Vagina (tissue), 2 donors: ENCODE measurements at regions not wholly inside any gene's neighbourhood (a gene's known extent, or its start where the extent isn't known, plus 50 kb on each side); places are given as distances from the start of the nearest gene placed in this dataset.

Experiments
- DNase-seq, 2 donors: peaks; one replicate each; pipeline ENCODE4 v3.0.0-alpha.2; 2017; ENCODE audit errors: extremely low spot score in 2 of 2
- H3K27ac ChIP-seq: fragments of 200-600 bp; sonication (generic); one replicate; pipeline ENCODE4 v1.5.1; 2019
- H3K27me3 ChIP-seq: fragments of 200-600 bp; sonication (generic); one replicate; pipeline ENCODE4 v1.5.1; 2019
- H3K36me3 ChIP-seq, 2 donors: fragments of 200-600 bp; sonication (generic); one replicate each; pipeline ENCODE4 v1.5.1; 2017 to 2019
- H3K4me1 ChIP-seq: fragments of 200-600 bp; sonication (generic); one replicate; pipeline ENCODE4 v1.5.1; 2019
- H3K4me3 ChIP-seq, 2 donors: fragments of 200-600 bp; sonication (generic); 1 replicate in 1 of 2; 2 replicates in 1 of 2; pipeline ENCODE4 v1.5.1; 2016 to 2019
- H3K9me3 ChIP-seq: fragments of 200-600 bp; sonication (generic); one replicate; pipeline ENCODE4 v1.5.1; 2019
- CTCF ChIP-seq, 3 experiments: fragments of 450-650 bp in 2 of 3; fragments of 200-600 bp in 1 of 3; sonication (generic) in 1 of 3; IDR thresholded peaks; one replicate each; pipeline ENCODE4 v1.5.1; 2017 to 2019; ENCODE audit warnings: antibody characterized with exemption in 3 of 3, mild to moderate bottlenecking in 2 of 3, moderate library complexity in 2 of 3
- POLR2A ChIP-seq, 2 donors: fragments of 450-650 bp; IDR thresholded peaks; one replicate each; pipeline ENCODE4 v1.6.1; 2017; ENCODE audit warnings: antibody characterized with exemption in 2 of 2, mild to moderate bottlenecking in 2 of 2, moderate library complexity in 2 of 2
- POLR2AphosphoS5 ChIP-seq, 2 donors: sonication (generic); formaldehyde crosslinking; IDR thresholded peaks; one replicate each; pipeline ENCODE4 v1.9.0; 2017; ENCODE audit warnings: antibody characterized with exemption in 2 of 2, mild to moderate bottlenecking in 2 of 2, low read depth in 1 of 2; ENCODE audit not compliant: insufficient read depth in 1 of 2
- intact Hi-C: fragments of 100-400 bp; cut with DNase I; formaldehyde crosslinking; loops from one replicate; pipeline ENCODE4 v1.15.1; 2023

GRCh38 chr2:236895497-236895896 is 190.2 kb upstream of the COPS8 start:
- intact Hi-C loops = no loop called here
- H3K4me3 ChIP-seq = no peak overlapping the region
- H3K36me3 ChIP-seq = no peaks in the 10 kb centered on the region

GRCh38 chr2:236896688-236897087 is 189.0 kb upstream of the COPS8 start:
- intact Hi-C loops = no loop called here

More at GRCh38 chr2:236895497-236895896, 190.2 kb upstream of the COPS8 start:
- Histone ChIP-seq H3K27me3 (no peaks in the 10 kb centered on the region), H3K27ac (no peak overlapping the region), H3K9me3 (no peaks in the 10 kb centered on the region), H3K4me1 (no peaks in the 10 kb centered on the region)
- TF ChIP-seq CTCF (IDR thresholded peaks at IDR 0.05) (no peak), POLR2AphosphoS5 (IDR thresholded peaks at IDR 0.05; ENCODE audit: insufficient read depth in 1 of 2, low read depth in 1 of 2) (no peak), POLR2A (IDR thresholded peaks at IDR 0.05) (no peak)
- DNase-seq = no peak

GRCh38 chr2:236899146-236899545 is 186.5 kb upstream of the COPS8 start:
- intact Hi-C loops = no loop called here

More at GRCh38 chr2:236896688-236897087, 189.0 kb upstream of the COPS8 start:
- H3K9me3 ChIP-seq = no peaks in the 10 kb centered on the region
- no peak overlapping the region for H3K27ac ChIP-seq
- no peak overlapping the region for H3K4me3 ChIP-seq
- no peaks in the 10 kb centered on the region for H3K36me3 ChIP-seq
- no peaks in the 10 kb centered on the region for H3K4me1 ChIP-seq
- DNase-seq = no peak
- H3K27me3 ChIP-seq = no peaks in the 10 kb centered on the region
- TF ChIP-seq CTCF (IDR thresholded peaks at IDR 0.05) (no peak), POLR2A (IDR thresholded peaks at IDR 0.05) (no peak), POLR2AphosphoS5 (IDR thresholded peaks at IDR 0.05; ENCODE audit: insufficient read depth in 1 of 2, low read depth in 1 of 2) (no peak)

DNA sequence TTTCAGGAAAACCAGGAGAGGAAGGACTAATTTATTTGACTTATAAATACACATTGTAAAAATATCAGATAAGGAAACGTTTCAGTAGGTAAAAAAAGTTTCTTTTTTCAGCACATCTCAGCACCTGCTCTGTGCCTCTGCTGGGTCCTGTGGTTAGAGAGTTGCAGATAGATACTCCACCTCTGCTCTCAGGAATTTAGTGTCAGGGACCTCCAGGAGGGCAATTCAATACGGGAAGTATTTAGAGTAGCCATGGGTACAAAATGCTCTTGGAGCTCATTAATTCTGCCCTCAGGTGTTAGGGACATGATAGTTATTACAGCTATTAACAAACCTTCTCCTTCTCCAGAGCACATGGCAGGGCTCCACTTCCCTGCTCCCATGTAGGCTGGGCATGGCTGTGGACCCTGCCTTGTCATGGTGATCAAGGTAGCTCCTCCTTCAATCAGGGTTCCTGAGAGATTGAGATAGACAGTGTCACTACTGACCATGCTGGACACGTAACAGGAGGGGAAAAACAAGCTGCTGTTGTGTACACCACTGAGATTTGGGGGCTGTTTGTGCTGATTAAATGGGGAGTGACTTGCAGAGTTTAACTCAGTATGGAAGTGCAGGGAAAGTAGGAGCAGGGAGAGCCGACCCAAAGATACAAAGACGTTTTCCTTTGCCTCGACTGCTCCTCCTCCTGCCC is 185.6 kb upstream of the COPS8 start:
- intact Hi-C loops = no loop called here
- H3K4me1 ChIP-seq = no peaks in the 10 kb centered on the region
- no peaks in the 10 kb centered on the region for H3K27me3 ChIP-seq
- no peaks in the 10 kb centered on the region for H3K9me3 ChIP-seq
- DNase-seq = no peak
- H3K4me3 ChIP-seq = no peak overlapping the region
- no peaks in the 10 kb centered on the region for H3K36me3 ChIP-seq
- TF ChIP-seq CTCF (IDR thresholded peaks at IDR 0.05) (no peak), POLR2A (IDR thresholded peaks at IDR 0.05) (no peak), POLR2AphosphoS5 (IDR thresholded peaks at IDR 0.05; ENCODE audit: insufficient read depth in 1 of 2, low read depth in 1 of 2) (no peak)
- H3K27ac ChIP-seq = no peak overlapping the region

More at GRCh38 chr2:236899146-236899545, 186.5 kb upstream of the COPS8 start:
- Histone ChIP-seq H3K27ac (no peak overlapping the region), H3K27me3 (no peaks in the 10 kb centered on the region), H3K9me3 (no peaks in the 10 kb centered on the region), H3K4me3 (no peak overlapping the region), H3K4me1 (no peaks in the 10 kb centered on the region), H3K36me3 (no peaks in the 10 kb centered on the region)
- no peak for DNase-seq
- TF ChIP-seq POLR2AphosphoS5 (IDR thresholded peaks at IDR 0.05; ENCODE audit: insufficient read depth in 1 of 2, low read depth in 1 of 2) (no peak), POLR2A (IDR thresholded peaks at IDR 0.05) (no peak), CTCF (IDR thresholded peaks at IDR 0.05) (no peak)

GRCh38 chr2:236901956-236902355 is 183.7 kb upstream of the COPS8 start:
- Histone ChIP-seq H3K4me3 (no peak overlapping the region), H3K4me1 (no peaks in the 10 kb centered on the region), H3K36me3 (no peaks in the 10 kb centered on the region), H3K27me3 (no peaks in the 10 kb centered on the region), H3K9me3 (no peaks in the 10 kb centered on the region), H3K27ac (no peak overlapping the region)
- TF ChIP-seq CTCF (IDR thresholded peaks at IDR 0.05) (no peak), POLR2A (IDR thresholded peaks at IDR 0.05) (no peak), POLR2AphosphoS5 (IDR thresholded peaks at IDR 0.05; ENCODE audit: insufficient read depth in 1 of 2, low read depth in 1 of 2) (no peak)
- intact Hi-C loops = no loop called here
- DNase-seq = no peak
